Panc1 (cell line): ENCODE measurements at regions not wholly inside any gene's neighbourhood (a gene's known extent, or its start where the extent isn't known, plus 50 kb on each side); places are given as distances from the start of the nearest gene placed in this dataset.

Experiments used
- ATAC-seq: fragments of 200-7000 bp; cut with Tn5 transposase; 2 replicates; pipeline ENCODE4 v1.9.1; 2020; ENCODE audit warnings: mild to moderate bottlenecking, moderate library complexity
- BruUV-seq: library from RNA; stranded (reverse); fragments of 400-500 nt; replicated peaks from 2 replicates; lab custom pipeline; 2021; lab: Mats Ljungman, UMichigan
- CTCF ChIA-PET: fragments of 300-600 bp; sonication (Branson Sonifier 250); formaldehyde crosslinking; loops from one replicate; lab custom pipeline; 2022; ENCODE audit warnings: antibody characterized with exemption; lab: Charles Lee
- POLR2A ChIA-PET: fragments of 300-600 bp; sonication (Branson Sonifier 250); formaldehyde crosslinking; loops from one replicate; lab custom pipeline; 2022; ENCODE audit warnings: antibody characterized with exemption; lab: Charles Lee
- DNase-seq: peaks from one replicate; pipeline ENCODE4 v3.0.0-alpha.2; 2010; ENCODE audit warnings: low read depth, low spot score
- H3K27ac ChIP-seq: 2 replicates; pipeline ENCODE4 v1.5.1; 2011; ENCODE audit warnings: mild to moderate bottlenecking, low read length, inconsistent platforms
- H3K27me3 ChIP-seq: fragments of 200-500 bp; sonication (Bioruptor generic); 2 replicates; pipeline ENCODE4 v1.6.0; 2014; ENCODE audit warnings: low read length, inconsistent platforms; ENCODE audit not compliant: control insufficient read depth, insufficient read depth
- H3K36me3 ChIP-seq: fragments of 200-500 bp; sonication (Bioruptor generic); 2 replicates; pipeline ENCODE4 v1.5.1; 2014; ENCODE audit warnings: inconsistent platforms, mild to moderate bottlenecking, low read length, moderate library complexity; ENCODE audit not compliant: control insufficient read depth, insufficient read depth
- H3K4me1 ChIP-seq: 2 replicates; pipeline ENCODE4 v1.5.1; 2011; ENCODE audit warnings: inconsistent platforms, mild to moderate bottlenecking, low read length, moderate library complexity; ENCODE audit not compliant: control insufficient read depth, insufficient read depth
- H3K4me3 ChIP-seq, 2 experiments: 2 replicates each; pipeline ENCODE4 v1.5.1; 2011 to 2012; ENCODE audit warnings: low read depth in 2 of 2, low read length in 2 of 2, mild to moderate bottlenecking in 2 of 2, inconsistent platforms in 1 of 2, moderate library complexity in 1 of 2
- H3K9me3 ChIP-seq: fragments of 200-500 bp; sonication (Bioruptor generic); 2 replicates; pipeline ENCODE4 v1.5.1; 2014; ENCODE audit warnings: low read depth, mild to moderate bottlenecking, inconsistent platforms, low read length, moderate library complexity; ENCODE audit not compliant: control insufficient read depth, insufficient read depth
- CTCF ChIP-seq: fragments of 450-650 bp; IDR thresholded peaks from 2 replicates; pipeline ENCODE4 v1.5.1; 2017; ENCODE audit warnings: mild to moderate bottlenecking
- POLR2AphosphoS5 ChIP-seq: IDR thresholded peaks from 2 replicates; pipeline ENCODE4 v1.6.1; 2012; ENCODE audit warnings: mild to moderate bottlenecking, low read depth, low read length, moderate library complexity
- SIN3A ChIP-seq: IDR thresholded peaks from 2 replicates; pipeline ENCODE4 v1.6.1; 2012; ENCODE audit warnings: low read depth, mild to moderate bottlenecking, low read length, moderate library complexity, borderline replicate concordance; ENCODE audit not compliant: insufficient read depth
- TCF7L2 ChIP-seq: IDR thresholded peaks from 2 replicates; pipeline ENCODE4 v1.6.1; 2011; ENCODE audit warnings: mild to moderate bottlenecking, low read depth, low read length, inconsistent platforms
- in situ Hi-C: cut with HindIII; loops from 2 replicates; pipeline ENCODE4 v1.10.0; 2016; ENCODE audit warnings: low sequenced_read_pairs, low pct_unique_long_range_greater_than_20kb
- intact Hi-C: fragments of 100-400 bp; cut with micrococcal nuclease; formaldehyde crosslinking; loops from one replicate; pipeline ENCODE4 v1.10.0; 2022; ENCODE audit not compliant: unreplicated experiment
- TF ChIP-seq, protein P1 (sequence below), 2 experiments: IDR thresholded peaks; 2 replicates each; pipeline ENCODE4 v1.6.1; 2011 to 2012; ENCODE audit warnings: low read depth in 2 of 2, control low read depth in 1 of 2, low read length in 1 of 2, mild to moderate bottlenecking in 1 of 2, moderate library complexity in 1 of 2; ENCODE audit not compliant: insufficient read depth in 1 of 2

- H3K27me3 ChIP-seq: no peaks in the 10 kb centered on the region; the same call in 1 of the 2 replicates
- POLR2A ChIA-PET: no interaction called here
- H3K36me3 ChIP-seq: no peaks in the 10 kb centered on the region
- H3K27ac ChIP-seq: no peak overlapping the region
- TF ChIP-seq, protein P1, sequence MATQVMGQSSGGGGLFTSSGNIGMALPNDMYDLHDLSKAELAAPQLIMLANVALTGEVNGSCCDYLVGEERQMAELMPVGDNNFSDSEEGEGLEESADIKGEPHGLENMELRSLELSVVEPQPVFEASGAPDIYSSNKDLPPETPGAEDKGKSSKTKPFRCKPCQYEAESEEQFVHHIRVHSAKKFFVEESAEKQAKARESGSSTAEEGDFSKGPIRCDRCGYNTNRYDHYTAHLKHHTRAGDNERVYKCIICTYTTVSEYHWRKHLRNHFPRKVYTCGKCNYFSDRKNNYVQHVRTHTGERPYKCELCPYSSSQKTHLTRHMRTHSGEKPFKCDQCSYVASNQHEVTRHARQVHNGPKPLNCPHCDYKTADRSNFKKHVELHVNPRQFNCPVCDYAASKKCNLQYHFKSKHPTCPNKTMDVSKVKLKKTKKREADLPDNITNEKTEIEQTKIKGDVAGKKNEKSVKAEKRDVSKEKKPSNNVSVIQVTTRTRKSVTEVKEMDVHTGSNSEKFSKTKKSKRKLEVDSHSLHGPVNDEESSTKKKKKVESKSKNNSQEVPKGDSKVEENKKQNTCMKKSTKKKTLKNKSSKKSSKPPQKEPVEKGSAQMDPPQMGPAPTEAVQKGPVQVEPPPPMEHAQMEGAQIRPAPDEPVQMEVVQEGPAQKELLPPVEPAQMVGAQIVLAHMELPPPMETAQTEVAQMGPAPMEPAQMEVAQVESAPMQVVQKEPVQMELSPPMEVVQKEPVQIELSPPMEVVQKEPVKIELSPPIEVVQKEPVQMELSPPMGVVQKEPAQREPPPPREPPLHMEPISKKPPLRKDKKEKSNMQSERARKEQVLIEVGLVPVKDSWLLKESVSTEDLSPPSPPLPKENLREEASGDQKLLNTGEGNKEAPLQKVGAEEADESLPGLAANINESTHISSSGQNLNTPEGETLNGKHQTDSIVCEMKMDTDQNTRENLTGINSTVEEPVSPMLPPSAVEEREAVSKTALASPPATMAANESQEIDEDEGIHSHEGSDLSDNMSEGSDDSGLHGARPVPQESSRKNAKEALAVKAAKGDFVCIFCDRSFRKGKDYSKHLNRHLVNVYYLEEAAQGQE (IDR thresholded peaks at IDR 0.05; ENCODE audit: insufficient read depth in 1 of 2, low read depth in 2 of 2, low read length in 1 of 2): no peak
- no peak for TF ChIP-seq SIN3A
- no peak for TF ChIP-seq CTCF
- TF ChIP-seq TCF7L2: no peak
- TF ChIP-seq POLR2AphosphoS5: no peak
- in situ Hi-C loops (no loop called here), intact Hi-C loops (no loop called here)
- no peak for DNase-seq
- BruUV-seq: no TSS peak
- H3K4me1 ChIP-seq: no peaks in the 10 kb centered on the region
- no peaks in the 10 kb centered on the region for H3K9me3 ChIP-seq
- CTCF ChIA-PET: no interaction called here
- H3K4me3 ChIP-seq: no peak overlapping the region
- no peak for ATAC-seq
These were observed 126.8 kb upstream of the PTPN3 start for GRCh38 chr9:109624896-109625295.

DNA sequence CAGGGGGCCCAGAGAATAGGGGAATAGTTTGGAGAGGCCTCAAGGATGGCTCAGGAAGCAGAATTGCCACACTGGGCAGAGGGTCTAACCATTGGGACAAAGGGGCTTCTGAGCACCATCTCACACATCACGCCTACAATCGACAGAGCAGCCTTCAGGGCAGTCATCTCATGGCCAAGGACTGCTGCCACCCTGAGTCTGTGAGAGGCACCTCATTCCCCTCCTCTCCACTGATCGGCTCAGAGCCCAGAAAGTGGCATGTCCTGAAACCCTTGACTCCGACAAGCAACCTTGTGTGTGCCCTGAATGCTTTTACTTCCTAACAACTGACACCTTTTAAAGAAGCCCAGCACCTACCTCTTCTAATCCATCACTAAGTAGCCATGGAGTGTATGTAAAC lies 128.9 kb upstream of the PTPN3 start:
- Histone ChIP-seq H3K9me3 (no peaks in the 10 kb centered on the region), H3K27ac (no peak overlapping the region), H3K36me3 (no peaks in the 10 kb centered on the region), H3K27me3 (no peaks in the 10 kb centered on the region; the same call in 1 of the 2 replicates), H3K4me1 (no peaks in the 10 kb centered on the region), H3K4me3 (no peak overlapping the region)
- ChIA-PET POLR2A (no interaction called here), CTCF (no interaction called here)
- no TSS peak for BruUV-seq
- ATAC-seq (no peak), DNase-seq (no peak)
- intact Hi-C loops (no loop called here), in situ Hi-C loops (no loop called here)
- TF ChIP-seq TCF7L2 (no peak), POLR2AphosphoS5 (no peak), CTCF (no peak), SIN3A (no peak)
- TF ChIP-seq, protein P1 (IDR thresholded peaks at IDR 0.05; ENCODE audit: insufficient read depth in 1 of 2, low read depth in 2 of 2, low read length in 1 of 2): no peak
